ENCODE measurements at regions not wholly inside any gene's neighbourhood (a gene's known extent, or its start where the extent isn't known, plus 50 kb on each side); places are given as distances from the start of the nearest gene placed in this dataset.

DNA sequence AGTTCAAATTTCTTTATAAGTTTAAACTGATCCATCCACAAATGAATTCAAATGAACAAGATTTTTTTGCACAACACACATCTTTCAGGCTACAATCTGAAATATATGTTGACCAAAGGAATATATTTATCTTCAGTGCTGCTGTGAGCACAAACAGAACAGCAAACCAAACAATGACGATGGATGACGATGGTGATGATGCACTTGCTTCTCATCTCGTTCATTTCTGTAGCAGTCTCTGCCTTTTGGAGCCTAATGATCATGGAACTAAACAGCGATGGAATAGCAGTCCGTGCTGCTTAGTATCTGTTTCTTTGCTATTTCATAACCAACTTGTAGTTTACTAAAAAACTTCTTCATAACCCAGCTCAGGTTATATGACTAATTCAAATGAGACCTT is 220.7 kb upstream of the BLID start (continued):
- TF ChIP-seq ARID3B (CRISPR knock-in tag; IDR thresholded peaks at IDR 0.05; ENCODE audit: borderline replicate concordance) (no peak), POLR3A (IDR thresholded peaks at IDR 0.05; ENCODE audit: borderline replicate concordance, extremely low read depth, insufficient read depth, insufficient read length) (no peak), MEIS2 (IDR thresholded peaks at IDR 0.05; ENCODE audit: partially characterized antibody) (no peak), ZNF707 (CRISPR knock-in tag; conservative IDR thresholded peaks at IDR 0.05) (no peak), HDAC1 (IDR thresholded peaks at IDR 0.05) (no peak), TCFL5 (CRISPR knock-in tag; conservative IDR thresholded peaks at IDR 0.05) (no peak), KDM2B (CRISPR knock-in tag; IDR thresholded peaks at IDR 0.05) (no peak), POLR2AphosphoS5 (IDR thresholded peaks at IDR 0.05; ENCODE audit: control insufficient read depth, insufficient read depth, low read depth, low read length) (no peak)
- TF ChIP-seq, protein P1, sequence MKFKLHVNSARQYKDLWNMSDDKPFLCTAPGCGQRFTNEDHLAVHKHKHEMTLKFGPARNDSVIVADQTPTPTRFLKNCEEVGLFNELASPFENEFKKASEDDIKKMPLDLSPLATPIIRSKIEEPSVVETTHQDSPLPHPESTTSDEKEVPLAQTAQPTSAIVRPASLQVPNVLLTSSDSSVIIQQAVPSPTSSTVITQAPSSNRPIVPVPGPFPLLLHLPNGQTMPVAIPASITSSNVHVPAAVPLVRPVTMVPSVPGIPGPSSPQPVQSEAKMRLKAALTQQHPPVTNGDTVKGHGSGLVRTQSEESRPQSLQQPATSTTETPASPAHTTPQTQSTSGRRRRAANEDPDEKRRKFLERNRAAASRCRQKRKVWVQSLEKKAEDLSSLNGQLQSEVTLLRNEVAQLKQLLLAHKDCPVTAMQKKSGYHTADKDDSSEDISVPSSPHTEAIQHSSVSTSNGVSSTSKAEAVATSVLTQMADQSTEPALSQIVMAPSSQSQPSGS (CRISPR knock-in tag; IDR thresholded peaks at IDR 0.05) = no peak
- TF ChIP-seq, protein P2, sequence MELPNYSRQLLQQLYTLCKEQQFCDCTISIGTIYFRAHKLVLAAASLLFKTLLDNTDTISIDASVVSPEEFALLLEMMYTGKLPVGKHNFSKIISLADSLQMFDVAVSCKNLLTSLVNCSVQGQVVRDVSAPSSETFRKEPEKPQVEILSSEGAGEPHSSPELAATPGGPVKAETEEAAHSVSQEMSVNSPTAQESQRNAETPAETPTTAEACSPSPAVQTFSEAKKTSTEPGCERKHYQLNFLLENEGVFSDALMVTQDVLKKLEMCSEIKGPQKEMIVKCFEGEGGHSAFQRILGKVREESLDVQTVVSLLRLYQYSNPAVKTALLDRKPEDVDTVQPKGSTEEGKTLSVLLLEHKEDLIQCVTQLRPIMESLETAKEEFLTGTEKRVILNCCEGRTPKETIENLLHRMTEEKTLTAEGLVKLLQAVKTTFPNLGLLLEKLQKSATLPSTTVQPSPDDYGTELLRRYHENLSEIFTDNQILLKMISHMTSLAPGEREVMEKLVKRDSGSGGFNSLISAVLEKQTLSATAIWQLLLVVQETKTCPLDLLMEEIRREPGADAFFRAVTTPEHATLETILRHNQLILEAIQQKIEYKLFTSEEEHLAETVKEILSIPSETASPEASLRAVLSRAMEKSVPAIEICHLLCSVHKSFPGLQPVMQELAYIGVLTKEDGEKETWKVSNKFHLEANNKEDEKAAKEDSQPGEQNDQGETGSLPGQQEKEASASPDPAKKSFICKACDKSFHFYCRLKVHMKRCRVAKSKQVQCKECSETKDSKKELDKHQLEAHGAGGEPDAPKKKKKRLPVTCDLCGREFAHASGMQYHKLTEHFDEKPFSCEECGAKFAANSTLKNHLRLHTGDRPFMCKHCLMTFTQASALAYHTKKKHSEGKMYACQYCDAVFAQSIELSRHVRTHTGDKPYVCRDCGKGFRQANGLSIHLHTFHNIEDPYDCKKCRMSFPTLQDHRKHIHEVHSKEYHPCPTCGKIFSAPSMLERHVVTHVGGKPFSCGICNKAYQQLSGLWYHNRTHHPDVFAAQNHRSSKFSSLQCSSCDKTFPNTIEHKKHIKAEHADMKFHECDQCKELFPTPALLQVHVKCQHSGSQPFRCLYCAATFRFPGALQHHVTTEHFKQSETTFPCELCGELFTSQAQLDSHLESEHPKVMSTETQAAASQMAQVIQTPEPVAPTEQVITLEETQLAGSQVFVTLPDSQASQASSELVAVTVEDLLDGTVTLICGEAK (IDR thresholded peaks at IDR 0.05) = no peak
- TF ChIP-seq, protein P2 (CRISPR knock-in tag; IDR thresholded peaks at IDR 0.05) = no peak

Data from K562 (cell line).